ENCODE measurements at regions not wholly inside any gene's neighbourhood (a gene's known extent, or its start where the extent isn't known, plus 50 kb on each side); places are given as distances from the start of the nearest gene placed in this dataset.
"Not testable (repeated sequence)": the region's sequence is repeated elsewhere in the genome, so short reads cannot be mapped to it uniquely, and the experiment has no call there.

DNA sequence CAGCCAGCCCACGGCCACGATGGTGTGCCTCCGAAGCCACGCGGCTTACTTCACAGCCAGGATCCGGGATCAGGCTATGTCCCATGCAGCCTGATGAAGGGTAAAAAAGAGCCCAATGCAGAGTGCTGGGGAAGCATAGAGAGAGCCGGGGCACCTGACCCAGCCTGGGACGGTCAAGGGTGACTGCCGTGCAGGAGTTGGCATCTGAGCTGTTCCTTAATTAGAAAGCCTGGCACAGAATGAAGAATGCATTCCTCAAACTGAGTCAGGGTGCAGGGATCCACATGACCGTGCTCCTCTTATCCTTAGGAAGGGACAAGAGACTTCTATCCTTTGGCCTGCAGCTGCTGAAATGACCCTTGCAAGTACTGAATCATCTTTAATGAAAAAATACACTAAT is 88.2 kb upstream of the SAMD11 start:
- TF ChIP-seq, protein P1, sequence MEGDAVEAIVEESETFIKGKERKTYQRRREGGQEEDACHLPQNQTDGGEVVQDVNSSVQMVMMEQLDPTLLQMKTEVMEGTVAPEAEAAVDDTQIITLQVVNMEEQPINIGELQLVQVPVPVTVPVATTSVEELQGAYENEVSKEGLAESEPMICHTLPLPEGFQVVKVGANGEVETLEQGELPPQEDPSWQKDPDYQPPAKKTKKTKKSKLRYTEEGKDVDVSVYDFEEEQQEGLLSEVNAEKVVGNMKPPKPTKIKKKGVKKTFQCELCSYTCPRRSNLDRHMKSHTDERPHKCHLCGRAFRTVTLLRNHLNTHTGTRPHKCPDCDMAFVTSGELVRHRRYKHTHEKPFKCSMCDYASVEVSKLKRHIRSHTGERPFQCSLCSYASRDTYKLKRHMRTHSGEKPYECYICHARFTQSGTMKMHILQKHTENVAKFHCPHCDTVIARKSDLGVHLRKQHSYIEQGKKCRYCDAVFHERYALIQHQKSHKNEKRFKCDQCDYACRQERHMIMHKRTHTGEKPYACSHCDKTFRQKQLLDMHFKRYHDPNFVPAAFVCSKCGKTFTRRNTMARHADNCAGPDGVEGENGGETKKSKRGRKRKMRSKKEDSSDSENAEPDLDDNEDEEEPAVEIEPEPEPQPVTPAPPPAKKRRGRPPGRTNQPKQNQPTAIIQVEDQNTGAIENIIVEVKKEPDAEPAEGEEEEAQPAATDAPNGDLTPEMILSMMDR (conservative IDR thresholded peaks at IDR 0.05; ENCODE audit: low read depth in 2 of 2) = not testable (repeated sequence)
- TF ChIP-seq POLR2AphosphoS5 (IDR thresholded peaks at IDR 0.05; ENCODE audit: low read depth); EZH2phosphoT487 (IDR thresholded peaks at IDR 0.05; ENCODE audit: unreplicated experiment); CREB1 (CRISPR knock-in tag; IDR thresholded peaks at IDR 0.05; ENCODE audit: low read depth); ZNF114 (CRISPR knock-in tag; IDR thresholded peaks at IDR 0.05); EZH2 (IDR thresholded peaks at IDR 0.05; ENCODE audit: low read depth, unreplicated experiment); NANOG (IDR thresholded peaks at IDR 0.05; ENCODE audit: borderline replicate concordance); JUNB (IDR thresholded peaks at IDR 0.05; ENCODE audit: unreplicated experiment); ZNF331 (CRISPR knock-in tag; IDR thresholded peaks at IDR 0.05; ENCODE audit: low read depth): not testable (repeated sequence)
- TF ChIP-seq, protein P2, sequence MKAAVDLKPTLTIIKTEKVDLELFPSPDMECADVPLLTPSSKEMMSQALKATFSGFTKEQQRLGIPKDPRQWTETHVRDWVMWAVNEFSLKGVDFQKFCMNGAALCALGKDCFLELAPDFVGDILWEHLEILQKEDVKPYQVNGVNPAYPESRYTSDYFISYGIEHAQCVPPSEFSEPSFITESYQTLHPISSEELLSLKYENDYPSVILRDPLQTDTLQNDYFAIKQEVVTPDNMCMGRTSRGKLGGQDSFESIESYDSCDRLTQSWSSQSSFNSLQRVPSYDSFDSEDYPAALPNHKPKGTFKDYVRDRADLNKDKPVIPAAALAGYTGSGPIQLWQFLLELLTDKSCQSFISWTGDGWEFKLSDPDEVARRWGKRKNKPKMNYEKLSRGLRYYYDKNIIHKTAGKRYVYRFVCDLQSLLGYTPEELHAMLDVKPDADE (IDR thresholded peaks at IDR 0.05) = not testable (repeated sequence)
- TF ChIP-seq, protein P3, sequence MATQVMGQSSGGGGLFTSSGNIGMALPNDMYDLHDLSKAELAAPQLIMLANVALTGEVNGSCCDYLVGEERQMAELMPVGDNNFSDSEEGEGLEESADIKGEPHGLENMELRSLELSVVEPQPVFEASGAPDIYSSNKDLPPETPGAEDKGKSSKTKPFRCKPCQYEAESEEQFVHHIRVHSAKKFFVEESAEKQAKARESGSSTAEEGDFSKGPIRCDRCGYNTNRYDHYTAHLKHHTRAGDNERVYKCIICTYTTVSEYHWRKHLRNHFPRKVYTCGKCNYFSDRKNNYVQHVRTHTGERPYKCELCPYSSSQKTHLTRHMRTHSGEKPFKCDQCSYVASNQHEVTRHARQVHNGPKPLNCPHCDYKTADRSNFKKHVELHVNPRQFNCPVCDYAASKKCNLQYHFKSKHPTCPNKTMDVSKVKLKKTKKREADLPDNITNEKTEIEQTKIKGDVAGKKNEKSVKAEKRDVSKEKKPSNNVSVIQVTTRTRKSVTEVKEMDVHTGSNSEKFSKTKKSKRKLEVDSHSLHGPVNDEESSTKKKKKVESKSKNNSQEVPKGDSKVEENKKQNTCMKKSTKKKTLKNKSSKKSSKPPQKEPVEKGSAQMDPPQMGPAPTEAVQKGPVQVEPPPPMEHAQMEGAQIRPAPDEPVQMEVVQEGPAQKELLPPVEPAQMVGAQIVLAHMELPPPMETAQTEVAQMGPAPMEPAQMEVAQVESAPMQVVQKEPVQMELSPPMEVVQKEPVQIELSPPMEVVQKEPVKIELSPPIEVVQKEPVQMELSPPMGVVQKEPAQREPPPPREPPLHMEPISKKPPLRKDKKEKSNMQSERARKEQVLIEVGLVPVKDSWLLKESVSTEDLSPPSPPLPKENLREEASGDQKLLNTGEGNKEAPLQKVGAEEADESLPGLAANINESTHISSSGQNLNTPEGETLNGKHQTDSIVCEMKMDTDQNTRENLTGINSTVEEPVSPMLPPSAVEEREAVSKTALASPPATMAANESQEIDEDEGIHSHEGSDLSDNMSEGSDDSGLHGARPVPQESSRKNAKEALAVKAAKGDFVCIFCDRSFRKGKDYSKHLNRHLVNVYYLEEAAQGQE (IDR thresholded peaks at IDR 0.05; ENCODE audit: unreplicated experiment) = not testable (repeated sequence)
